ENCODE measurements at regions not wholly inside any gene's neighbourhood (a gene's known extent, or its start where the extent isn't known, plus 50 kb on each side); places are given as distances from the start of the nearest gene placed in this dataset.

- TF ChIP-seq POLR2A (IDR thresholded peaks at IDR 0.05; ENCODE audit: low read depth, low read length) (no peak), TAF1 (IDR thresholded peaks at IDR 0.05; ENCODE audit: borderline replicate concordance, low read depth, low read length) (no peak), POLR2AphosphoS5 (IDR thresholded peaks at IDR 0.05; ENCODE audit: low read depth, low read length) (no peak)
Observed at GRCh38 chr3:10680796-10681195, 135.2 kb upstream of the SLC6A11 start.

Measured in GM12892 (cell line).